ENCODE measurements at regions not wholly inside any gene's neighbourhood (a gene's known extent, or its start where the extent isn't known, plus 50 kb on each side); places are given as distances from the start of the nearest gene placed in this dataset.

DNA sequence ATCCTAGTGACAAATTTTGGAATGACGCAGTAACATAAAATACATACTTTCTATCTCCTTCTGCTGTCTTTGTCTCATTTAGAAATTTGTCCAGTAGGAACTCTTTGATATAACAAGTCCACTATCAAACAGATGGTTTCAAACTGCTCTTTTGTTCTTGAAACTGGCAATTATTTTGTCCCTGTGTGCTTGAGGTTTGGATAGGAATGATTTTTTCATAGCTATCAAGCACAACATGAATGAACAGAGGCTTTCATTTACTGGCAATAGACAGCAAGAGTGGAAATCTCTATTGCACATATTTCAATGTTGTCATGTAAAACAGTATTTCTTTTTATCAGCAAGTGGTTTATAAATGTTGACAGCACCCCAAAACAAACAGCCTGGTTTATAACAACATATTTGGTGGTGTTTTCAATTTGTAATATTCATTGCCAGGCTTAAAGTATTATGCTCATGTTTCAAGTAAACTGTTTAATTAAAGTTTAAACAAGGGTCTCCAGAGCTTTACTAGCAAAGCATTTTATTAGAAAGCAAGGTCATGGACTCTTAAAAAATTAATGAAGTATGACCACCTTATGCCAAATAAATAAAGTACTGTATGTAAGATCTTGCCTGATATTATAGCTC, 60.0 kb downstream of the TIGD2 start:
- ChIA-PET CTCF (interaction anchor here (1.2 to 1.4 kb wide), 2 partner anchors 8 to 11 kb away, joined by 4 to 8 read pairs; no protein-coding TSS in a partner anchor), POLR2A (no interaction called here)
- H3K4me2 ChIP-seq (ENCODE audit: insufficient read depth, low read length): no peak overlapping the region
- H3K9me1 ChIP-seq (replicated peaks; ENCODE audit: control insufficient read depth, extremely low read depth, insufficient read depth, low read length): no peaks in the 10 kb centered on the region
- dilution Hi-C loops (cut with MboI; ENCODE audit: extremely low pct_ligation_motif_present, low sequenced_read_pairs): no loop called here
- no peak overlapping the region for H3K4me3 ChIP-seq (replicated peaks in 1 of 3; ENCODE audit: insufficient read depth in 1 of 3, low read depth in 1 of 3, low read length in 3 of 3)
- intact Hi-C loops (cut with micrococcal nuclease): no loop called here
- no peaks in the 10 kb centered on the region for H4K20me1 ChIP-seq (replicated peaks; ENCODE audit: control insufficient read depth, extremely low read depth, insufficient read depth, low read length)
- DNase-seq (ENCODE audit: low read depth, low spot score): no peak
- peaks cover 0 to 2% of the 10 kb centered on the region in 2 experiments for H3K27me3 ChIP-seq (ENCODE audit: control insufficient read depth in 2 of 2, insufficient read depth in 2 of 2, low read length in 2 of 2)
- TF ChIP-seq POLR2A (IDR thresholded peaks at IDR 0.05; ENCODE audit: low read depth, low read length): no peak
- no peak for TF ChIP-seq JUN (IDR thresholded peaks at IDR 0.05; ENCODE audit: borderline replicate concordance, insufficient read depth, insufficient read length, low read depth)
- TF ChIP-seq MYC (IDR thresholded peaks at IDR 0.05; ENCODE audit: low read depth, low read length): no peak
- TF ChIP-seq GATA2 (IDR thresholded peaks at IDR 0.05; ENCODE audit: insufficient read depth, insufficient read length, low read depth, low read length): no peak
- no peak for TF ChIP-seq FOS (IDR thresholded peaks at IDR 0.05; ENCODE audit: borderline replicate concordance, insufficient read depth, low read length)
- TF ChIP-seq, protein P1, sequence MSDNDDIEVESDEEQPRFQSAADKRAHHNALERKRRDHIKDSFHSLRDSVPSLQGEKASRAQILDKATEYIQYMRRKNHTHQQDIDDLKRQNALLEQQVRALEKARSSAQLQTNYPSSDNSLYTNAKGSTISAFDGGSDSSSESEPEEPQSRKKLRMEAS (IDR thresholded peaks at IDR 0.05; ENCODE audit: insufficient read depth, insufficient read length): no peak
- no peak for TF ChIP-seq EZH2 (IDR thresholded peaks at IDR 0.05; ENCODE audit: borderline replicate concordance, low read depth, low read length, severe bottlenecking)
- no peak for TF ChIP-seq POLR2AphosphoS5 (IDR thresholded peaks at IDR 0.05; ENCODE audit: insufficient read depth, low read depth, low read length)
- TF ChIP-seq, protein P2, sequence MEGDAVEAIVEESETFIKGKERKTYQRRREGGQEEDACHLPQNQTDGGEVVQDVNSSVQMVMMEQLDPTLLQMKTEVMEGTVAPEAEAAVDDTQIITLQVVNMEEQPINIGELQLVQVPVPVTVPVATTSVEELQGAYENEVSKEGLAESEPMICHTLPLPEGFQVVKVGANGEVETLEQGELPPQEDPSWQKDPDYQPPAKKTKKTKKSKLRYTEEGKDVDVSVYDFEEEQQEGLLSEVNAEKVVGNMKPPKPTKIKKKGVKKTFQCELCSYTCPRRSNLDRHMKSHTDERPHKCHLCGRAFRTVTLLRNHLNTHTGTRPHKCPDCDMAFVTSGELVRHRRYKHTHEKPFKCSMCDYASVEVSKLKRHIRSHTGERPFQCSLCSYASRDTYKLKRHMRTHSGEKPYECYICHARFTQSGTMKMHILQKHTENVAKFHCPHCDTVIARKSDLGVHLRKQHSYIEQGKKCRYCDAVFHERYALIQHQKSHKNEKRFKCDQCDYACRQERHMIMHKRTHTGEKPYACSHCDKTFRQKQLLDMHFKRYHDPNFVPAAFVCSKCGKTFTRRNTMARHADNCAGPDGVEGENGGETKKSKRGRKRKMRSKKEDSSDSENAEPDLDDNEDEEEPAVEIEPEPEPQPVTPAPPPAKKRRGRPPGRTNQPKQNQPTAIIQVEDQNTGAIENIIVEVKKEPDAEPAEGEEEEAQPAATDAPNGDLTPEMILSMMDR (IDR thresholded peaks at IDR 0.05; ENCODE audit: extremely low read depth in 1 of 2, insufficient read depth in 1 of 2, low read depth in 1 of 2, low read length in 2 of 2): no peak
- no peaks in the 10 kb centered on the region for H3K79me2 ChIP-seq (ENCODE audit: control insufficient read depth, insufficient read depth, low read length)
- no peak overlapping the region for H3K9ac ChIP-seq (replicated peaks; ENCODE audit: extremely low read depth, insufficient read depth, low read length)
- H3K36me3 ChIP-seq (ENCODE audit: control insufficient read depth in 2 of 2, extremely low read depth in 1 of 2, insufficient read depth in 2 of 2, low read length in 2 of 2): no peaks in the 10 kb centered on the region
- no TSS peak for BruUV-seq (replicated peaks)
- no peaks in the 10 kb centered on the region for H3K9me3 ChIP-seq (replicated peaks; ENCODE audit: control insufficient read depth, insufficient read depth, low read length)
- no peaks in the 10 kb centered on the region for H3K4me1 ChIP-seq (ENCODE audit: control insufficient read depth, extremely low read depth, insufficient read depth, low read length)
- no peak overlapping the region for H2AFZ ChIP-seq (ENCODE audit: low read depth, low read length)
- FAIRE-seq: no peak
- no peak overlapping the region for H3K27ac ChIP-seq (ENCODE audit: insufficient read depth, low read depth, low read length)

Measured in endothelial cell of umbilical vein (primary cell).